Ovary (tissue), 7 donors: ENCODE measurements at regions not wholly inside any gene's neighbourhood (a gene's known extent, or its start where the extent isn't known, plus 50 kb on each side); places are given as distances from the start of the nearest gene placed in this dataset.

Experiments
- DNase-seq, 5 donors: peaks; one replicate each; pipeline ENCODE4 v3.0.0-alpha.2; 2019 to 2020
- H3K27ac ChIP-seq, 2 donors: fragments of 200-600 bp; one replicate each; pipeline versions ENCODE4 v1.5.1 to v1.8.0; 2019 to 2022
- H3K27me3 ChIP-seq: fragments of 200-600 bp; one replicate; pipeline ENCODE4 v1.8.0; 2022
- H3K36me3 ChIP-seq: fragments of 200-600 bp; sonication (generic); one replicate; pipeline ENCODE4 v1.5.1; 2019
- H3K4me1 ChIP-seq: one replicate; pipeline ENCODE4 v1.8.1; 2013; ENCODE audit warnings: mild to moderate bottlenecking, moderate library complexity; ENCODE audit not compliant: insufficient read depth
- H3K4me3 ChIP-seq: fragments of 200-600 bp; sonication (generic); one replicate; pipeline ENCODE4 v1.5.1; 2017
- H3K9me3 ChIP-seq, 2 donors: fragments of 200-600 bp in 1 of 2; sonication (generic) in 1 of 2; one replicate each; pipeline versions ENCODE4 v1.5.1 to v1.8.1; 2013 to 2019; ENCODE audit warnings: mild to moderate bottlenecking in 1 of 2, moderate library complexity in 1 of 2
- CTCF ChIP-seq, 3 donors: fragments of 450-650 bp in 2 of 3; fragments of 200-600 bp in 1 of 3; IDR thresholded peaks; one replicate each; pipeline versions ENCODE4 v1.5.1 to v1.8.0; 2016 to 2022; ENCODE audit warnings: antibody characterized with exemption in 3 of 3, mild to moderate bottlenecking in 1 of 3
- EP300 ChIP-seq: sonication (generic); formaldehyde crosslinking; IDR thresholded peaks from one replicate; pipeline ENCODE4 v1.6.1; 2017; ENCODE audit warnings: antibody characterized with exemption
- POLR2A ChIP-seq: fragments of 450-650 bp; IDR thresholded peaks from one replicate; pipeline ENCODE4 v1.6.1; 2017; ENCODE audit warnings: antibody characterized with exemption, mild to moderate bottlenecking, moderate library complexity
- WGBS, 3 donors: extraction: QIAGEN DNeasy Blood & Tissue Kit in 1 of 3; methylation state at CpG; one replicate each; pipeline versions ENCODE4 v1.1.5 to v1.1.7; 2013 to 2017; 5-methylcytosine and 5-hydroxymethylcytosine counted together
- intact Hi-C, 4 donors: fragments of 100-400 bp; cut with DNase I; formaldehyde crosslinking; loops; one replicate each; pipeline versions ENCODE4 v1.11.0 to v1.15.1; 2022 to 2023
- donor health status: DM: no; HTN: no; CAD: no; lungs with moderate emphysema.
- donor health status: DM: no; HTN: no; CAD: no.
- donor health status: Bipolar disorder and iron deficiency.
- donor health status: DM: no; HTN: no; CAD: no.
- donor health status: DM: yes; HTN: yes; CAD: no.

GRCh38 chr6:80482056-80482455 is 375.6 kb downstream of the BCKDHB start:
- Histone ChIP-seq H3K36me3 (no peaks in the 10 kb centered on the region), H3K4me1 (no peaks in the 10 kb centered on the region), H3K27me3 (no peaks in the 10 kb centered on the region), H3K4me3 (no peak overlapping the region), H3K27ac (no peak overlapping the region), H3K9me3 (no peaks in the 10 kb centered on the region)
- intact Hi-C loops: no loop called here
- no peak for DNase-seq
- TF ChIP-seq EP300: no peak
- TF ChIP-seq CTCF (IDR thresholded peaks at IDR 0.05): no peak
- no peak for TF ChIP-seq POLR2A
- 90 to 94% (median 93%) methylated on average over 3 of the region's 3 CpGs for WGBS, 3 donors

GRCh38 chr6:80480421-80481157 is 374.1 kb downstream of the BCKDHB start:
- no peaks in the 10 kb centered on the region for H3K9me3 ChIP-seq
- H3K27ac ChIP-seq: no peak overlapping the region
- DNase-seq: no peak
- no peaks in the 10 kb centered on the region for H3K36me3 ChIP-seq
- TF ChIP-seq POLR2A: no peak
- TF ChIP-seq EP300: no peak
- no peak for TF ChIP-seq CTCF (IDR thresholded peaks at IDR 0.05)
- intact Hi-C loops: no loop called here
- no peaks in the 10 kb centered on the region for H3K27me3 ChIP-seq
- no peak overlapping the region for H3K4me3 ChIP-seq
- H3K4me1 ChIP-seq: no peaks in the 10 kb centered on the region

GRCh38 chr6:80478030-80478429 is 371.6 kb downstream of the BCKDHB start:
- 73 to 80% (median 78%) methylated on average over 1 of the region's 1 CpG for WGBS, 3 donors

GRCh38 chr6:80477591-80477990 is 371.1 kb downstream of the BCKDHB start:
- no peaks in the 10 kb centered on the region for H3K27me3 ChIP-seq
- H3K4me3 ChIP-seq: no peak overlapping the region
- no peak for DNase-seq
- no peaks in the 10 kb centered on the region for H3K9me3 ChIP-seq
- intact Hi-C loops: no loop called here
- no peaks in the 10 kb centered on the region for H3K36me3 ChIP-seq
- no peak overlapping the region for H3K27ac ChIP-seq
- 16 to 38% (median 16%) methylated on average over 3 of the region's 3 CpGs for WGBS, 3 donors
- no peaks in the 10 kb centered on the region for H3K4me1 ChIP-seq
- no peak for TF ChIP-seq CTCF (IDR thresholded peaks at IDR 0.05)
- TF ChIP-seq EP300: no peak

More at GRCh38 chr6:80478030-80478429, 371.6 kb downstream of the BCKDHB start:
- intact Hi-C loops: no loop called here
- Histone ChIP-seq H3K4me3 (no peak overlapping the region), H3K36me3 (no peaks in the 10 kb centered on the region), H3K27ac (no peak overlapping the region), H3K4me1 (no peaks in the 10 kb centered on the region), H3K9me3 (no peaks in the 10 kb centered on the region), H3K27me3 (no peaks in the 10 kb centered on the region)
- TF ChIP-seq CTCF (IDR thresholded peaks at IDR 0.05) (no peak), POLR2A (no peak), EP300 (no peak)
- DNase-seq: no peak
